ENCODE measurements at regions not wholly inside any gene's neighbourhood (a gene's known extent, or its start where the extent isn't known, plus 50 kb on each side); places are given as distances from the start of the nearest gene placed in this dataset.

- TF ChIP-seq, protein P1, sequence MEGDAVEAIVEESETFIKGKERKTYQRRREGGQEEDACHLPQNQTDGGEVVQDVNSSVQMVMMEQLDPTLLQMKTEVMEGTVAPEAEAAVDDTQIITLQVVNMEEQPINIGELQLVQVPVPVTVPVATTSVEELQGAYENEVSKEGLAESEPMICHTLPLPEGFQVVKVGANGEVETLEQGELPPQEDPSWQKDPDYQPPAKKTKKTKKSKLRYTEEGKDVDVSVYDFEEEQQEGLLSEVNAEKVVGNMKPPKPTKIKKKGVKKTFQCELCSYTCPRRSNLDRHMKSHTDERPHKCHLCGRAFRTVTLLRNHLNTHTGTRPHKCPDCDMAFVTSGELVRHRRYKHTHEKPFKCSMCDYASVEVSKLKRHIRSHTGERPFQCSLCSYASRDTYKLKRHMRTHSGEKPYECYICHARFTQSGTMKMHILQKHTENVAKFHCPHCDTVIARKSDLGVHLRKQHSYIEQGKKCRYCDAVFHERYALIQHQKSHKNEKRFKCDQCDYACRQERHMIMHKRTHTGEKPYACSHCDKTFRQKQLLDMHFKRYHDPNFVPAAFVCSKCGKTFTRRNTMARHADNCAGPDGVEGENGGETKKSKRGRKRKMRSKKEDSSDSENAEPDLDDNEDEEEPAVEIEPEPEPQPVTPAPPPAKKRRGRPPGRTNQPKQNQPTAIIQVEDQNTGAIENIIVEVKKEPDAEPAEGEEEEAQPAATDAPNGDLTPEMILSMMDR (IDR thresholded peaks at IDR 0.05), result peak; percentile 20 to 44
- no peaks in the 10 kb centered on the region for H3K27me3 ChIP-seq
- intact Hi-C loops (cut with DNase I; ENCODE audit: low total_unique reads), result no loop called here
- H3K27ac ChIP-seq, result no peak overlapping the region
- H3K9me3 ChIP-seq, result no peaks in the 10 kb centered on the region
- DNase-seq, result no peak
- no peak overlapping the region for H3K4me3 ChIP-seq
- no peaks in the 10 kb centered on the region for H3K4me1 ChIP-seq
- H3K36me3 ChIP-seq, result no peaks in the 10 kb centered on the region
Measured at GRCh38 chr14:86057018-86057667, 527.2 kb downstream of the FLRT2 start.

DNA sequence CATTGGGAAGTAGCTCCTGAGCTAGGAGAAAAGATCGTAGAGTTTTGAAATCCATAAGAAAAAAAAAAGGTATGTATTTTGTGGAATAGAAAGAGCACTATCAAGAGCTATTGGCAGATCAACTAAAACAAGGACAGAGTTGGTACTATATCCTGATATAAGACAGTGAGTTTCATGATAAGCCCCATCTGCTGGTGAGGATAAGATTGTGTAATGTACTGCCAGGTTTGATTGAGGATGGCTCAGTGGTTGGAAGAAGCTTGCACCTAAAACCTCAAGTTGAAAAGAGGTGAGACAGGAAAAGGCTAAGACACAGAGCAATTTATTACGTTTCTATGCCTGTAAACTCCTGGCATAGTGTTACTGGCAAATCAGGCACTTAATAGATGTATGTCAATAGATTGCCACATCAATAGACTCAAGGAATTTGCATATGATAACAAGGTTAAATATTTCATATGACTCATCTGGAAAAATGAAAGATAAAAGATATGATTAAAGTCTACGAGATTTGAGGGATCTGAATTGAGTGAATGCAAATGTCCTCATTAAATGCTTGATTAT lies 525.6 kb downstream of the FLRT2 start:
- no peak for DNase-seq
- no peaks in the 10 kb centered on the region for H3K27me3 ChIP-seq
- H3K36me3 ChIP-seq, result no peaks in the 10 kb centered on the region
- TF ChIP-seq, protein P1 (IDR thresholded peaks at IDR 0.05), result no peak
- no peak overlapping the region for H3K27ac ChIP-seq
- no peak overlapping the region for H3K4me3 ChIP-seq
- no peaks in the 10 kb centered on the region for H3K4me1 ChIP-seq
- intact Hi-C loops (cut with DNase I; ENCODE audit: low total_unique reads), result no loop called here
- no peaks in the 10 kb centered on the region for H3K9me3 ChIP-seq

- intact Hi-C loops (cut with DNase I; ENCODE audit: low total_unique reads), result no loop called here
- TF ChIP-seq, protein P1 (IDR thresholded peaks at IDR 0.05), result no peak
- Histone ChIP-seq H3K36me3 (no peaks in the 10 kb centered on the region), H3K9me3 (no peaks in the 10 kb centered on the region), H3K27ac (no peak overlapping the region), H3K4me3 (no peak overlapping the region), H3K27me3 (no peaks in the 10 kb centered on the region), H3K4me1 (no peaks in the 10 kb centered on the region)
- DNase-seq, result no peak
Measured at GRCh38 chr14:86052868-86053267, 522.9 kb downstream of the FLRT2 start.

GRCh38 chr14:86050757-86051156 lies 520.8 kb downstream of the FLRT2 start:
- TF ChIP-seq, protein P1 (IDR thresholded peaks at IDR 0.05), result no peak
- H3K4me1 ChIP-seq, result no peaks in the 10 kb centered on the region

GRCh38 chr14:86050072-86050683 lies 520.2 kb downstream of the FLRT2 start:
- Histone ChIP-seq H3K9me3 (no peaks in the 10 kb centered on the region), H3K4me1 (no peaks in the 10 kb centered on the region), H3K27ac (no peak overlapping the region), H3K4me3 (no peak overlapping the region), H3K36me3 (no peaks in the 10 kb centered on the region), H3K27me3 (no peaks in the 10 kb centered on the region)
- intact Hi-C loops (cut with DNase I; ENCODE audit: low total_unique reads), result no loop called here
- TF ChIP-seq, protein P1 (IDR thresholded peaks at IDR 0.05), result no peak
- no peak for DNase-seq

More at GRCh38 chr14:86050757-86051156, 520.8 kb downstream of the FLRT2 start:
- Histone ChIP-seq H3K27me3 (no peaks in the 10 kb centered on the region), H3K9me3 (no peaks in the 10 kb centered on the region), H3K4me3 (no peak overlapping the region), H3K27ac (no peak overlapping the region), H3K36me3 (no peaks in the 10 kb centered on the region)
- intact Hi-C loops (cut with DNase I; ENCODE audit: low total_unique reads), result no loop called here
- no peak for DNase-seq
